Keratinocyte (primary cell): ENCODE measurements at regions not wholly inside any gene's neighbourhood (a gene's known extent, or its start where the extent isn't known, plus 50 kb on each side); places are given as distances from the start of the nearest gene placed in this dataset.

Experiments used
- EZH2 ChIP-seq: IDR thresholded peaks from one replicate; pipeline ENCODE4 v1.6.1; 2012; ENCODE audit warnings: inconsistent platforms, mild to moderate bottlenecking, low read length, moderate library complexity
- TF ChIP-seq, protein P1 (sequence below), 3 experiments: IDR thresholded peaks in 1 of 3; conservative IDR thresholded peaks in 1 of 3; optimal IDR thresholded peaks in 1 of 3; 2 replicates in 2 of 3; 3 replicates in 1 of 3; pipeline versions ENCODE3 to v1.5.1; 2011; ENCODE audit warnings: low read length in 3 of 3, mild to moderate bottlenecking in 3 of 3, moderate library complexity in 2 of 3, control low read depth in 1 of 3, inconsistent platforms in 1 of 3; ENCODE audit not compliant: insufficient read depth in 2 of 3; ENCODE audit errors: extremely low read depth in 1 of 3

DNA sequence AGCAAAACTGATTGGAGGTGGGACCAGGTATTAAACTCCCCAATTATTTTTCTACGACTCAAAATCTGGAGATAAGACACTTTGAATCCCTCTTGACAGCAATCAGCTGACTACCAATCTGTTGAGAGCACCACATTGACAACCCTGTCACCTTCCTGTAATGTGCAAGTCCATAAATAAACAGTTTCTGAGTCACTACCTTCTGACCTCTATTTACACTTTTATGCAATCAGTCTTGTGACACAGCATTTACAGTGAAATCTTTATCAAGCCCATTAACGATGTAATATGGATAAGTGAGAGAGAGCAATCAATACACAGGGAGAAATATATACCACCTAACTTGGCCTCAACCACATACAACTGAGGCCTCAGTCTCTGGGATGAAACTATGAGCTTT lies 283.7 kb upstream of the ANO5 start:
- TF ChIP-seq, protein P1, sequence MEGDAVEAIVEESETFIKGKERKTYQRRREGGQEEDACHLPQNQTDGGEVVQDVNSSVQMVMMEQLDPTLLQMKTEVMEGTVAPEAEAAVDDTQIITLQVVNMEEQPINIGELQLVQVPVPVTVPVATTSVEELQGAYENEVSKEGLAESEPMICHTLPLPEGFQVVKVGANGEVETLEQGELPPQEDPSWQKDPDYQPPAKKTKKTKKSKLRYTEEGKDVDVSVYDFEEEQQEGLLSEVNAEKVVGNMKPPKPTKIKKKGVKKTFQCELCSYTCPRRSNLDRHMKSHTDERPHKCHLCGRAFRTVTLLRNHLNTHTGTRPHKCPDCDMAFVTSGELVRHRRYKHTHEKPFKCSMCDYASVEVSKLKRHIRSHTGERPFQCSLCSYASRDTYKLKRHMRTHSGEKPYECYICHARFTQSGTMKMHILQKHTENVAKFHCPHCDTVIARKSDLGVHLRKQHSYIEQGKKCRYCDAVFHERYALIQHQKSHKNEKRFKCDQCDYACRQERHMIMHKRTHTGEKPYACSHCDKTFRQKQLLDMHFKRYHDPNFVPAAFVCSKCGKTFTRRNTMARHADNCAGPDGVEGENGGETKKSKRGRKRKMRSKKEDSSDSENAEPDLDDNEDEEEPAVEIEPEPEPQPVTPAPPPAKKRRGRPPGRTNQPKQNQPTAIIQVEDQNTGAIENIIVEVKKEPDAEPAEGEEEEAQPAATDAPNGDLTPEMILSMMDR (optimal IDR thresholded peaks at IDR 0.05 in 1 of 3, IDR thresholded peaks at IDR 0.05 in 1 of 3, conservative IDR thresholded peaks at IDR 0.05 in 1 of 3; ENCODE audit: extremely low read depth in 1 of 3, insufficient read depth in 2 of 3, low read length in 3 of 3), result no peak
- TF ChIP-seq EZH2, result no peak
